Kasumi-1 (cell line): ENCODE measurements at regions not wholly inside any gene's neighbourhood (a gene's known extent, or its start where the extent isn't known, plus 50 kb on each side); places are given as distances from the start of the nearest gene placed in this dataset.
A peak's percentile ranks its signal among the peaks of the same experiment; 100 is the strongest.
"Not testable (repeated sequence)": the region's sequence is repeated elsewhere in the genome, so short reads cannot be mapped to it uniquely, and the experiment has no call there.

Experiments used
- DNase-seq, 2 experiments: peaks; one replicate each; lab custom pipeline; 2025; lab: John Stamatoyannopoulos, UW

- no peak for DNase-seq
Observed at GRCh38 chr9:110123341-110124095, 84.4 kb downstream of the C9orf152 start.

GRCh38 chr9:110124439-110124838, 83.5 kb downstream of the C9orf152 start:
- DNase-seq, result no peak

GRCh38 chr9:110125207-110125751, 82.7 kb downstream of the C9orf152 start:
- no peak for DNase-seq

GRCh38 chr9:110125763-110126351, 82.1 kb downstream of the C9orf152 start:
- no peak for DNase-seq

DNA sequence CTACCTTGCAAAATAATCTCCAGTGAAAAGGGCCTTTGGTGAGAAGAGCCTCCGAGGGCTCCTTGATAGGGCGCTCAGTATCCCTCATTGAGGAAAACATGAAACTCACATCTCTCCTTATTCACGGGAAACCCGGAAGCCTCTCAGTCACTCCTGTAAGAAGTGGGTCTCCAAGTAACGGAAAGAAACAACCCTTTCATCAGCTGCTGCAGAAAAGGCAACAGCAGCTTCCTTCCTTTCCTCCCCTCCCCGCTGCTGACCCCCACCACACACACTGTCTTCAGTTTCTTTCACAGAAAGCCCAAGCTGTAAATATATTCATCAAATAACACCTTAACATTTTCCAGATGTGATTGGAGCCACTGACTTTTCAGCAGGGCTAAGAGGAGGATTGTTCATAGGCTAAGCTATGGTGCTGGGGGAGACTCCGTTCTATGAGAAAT, 81.4 kb downstream of the C9orf152 start:
- peak; percentile 41 to 43 for DNase-seq

- peak; percentile 74 to 76 for DNase-seq
Observed at GRCh38 chr9:110126986-110127864, 80.7 kb downstream of the C9orf152 start.

DNA sequence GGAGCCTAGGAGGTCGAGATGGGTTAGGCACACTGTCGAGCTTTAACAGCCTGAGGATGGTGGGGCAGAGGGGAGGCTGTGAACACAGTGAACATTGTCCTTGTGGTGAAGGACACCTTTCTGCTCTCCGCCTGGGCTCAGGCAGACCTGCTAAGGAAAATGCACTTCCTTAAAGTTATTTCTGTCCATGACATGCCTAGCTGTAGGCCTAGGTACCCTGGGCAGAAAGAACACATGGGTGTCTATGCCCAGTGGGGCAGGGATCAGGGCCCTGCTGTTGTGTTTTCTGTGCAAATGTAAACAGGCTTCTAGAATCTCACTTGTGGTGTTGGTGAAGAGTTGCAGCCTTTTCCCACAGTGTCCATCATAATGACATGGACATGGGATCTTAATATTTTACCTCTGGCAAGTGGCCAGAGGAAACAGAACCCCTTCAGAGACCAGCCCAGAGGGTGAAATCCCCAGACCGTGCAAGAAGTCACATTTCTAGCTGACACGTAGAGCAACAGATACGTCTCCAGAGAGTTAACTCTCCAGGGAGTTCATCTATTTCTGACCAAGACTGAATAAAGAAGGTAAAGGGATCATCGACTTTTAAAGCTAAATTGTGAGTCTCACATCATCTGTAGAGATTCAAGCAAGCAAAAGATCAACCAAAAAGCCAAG, 79.2 kb downstream of the C9orf152 start:
- peak in 1 of 2 experiments; percentile 11 for DNase-seq

GRCh38 chr9:110129425-110129824, 78.5 kb downstream of the C9orf152 start:
- DNase-seq, result no peak

DNA sequence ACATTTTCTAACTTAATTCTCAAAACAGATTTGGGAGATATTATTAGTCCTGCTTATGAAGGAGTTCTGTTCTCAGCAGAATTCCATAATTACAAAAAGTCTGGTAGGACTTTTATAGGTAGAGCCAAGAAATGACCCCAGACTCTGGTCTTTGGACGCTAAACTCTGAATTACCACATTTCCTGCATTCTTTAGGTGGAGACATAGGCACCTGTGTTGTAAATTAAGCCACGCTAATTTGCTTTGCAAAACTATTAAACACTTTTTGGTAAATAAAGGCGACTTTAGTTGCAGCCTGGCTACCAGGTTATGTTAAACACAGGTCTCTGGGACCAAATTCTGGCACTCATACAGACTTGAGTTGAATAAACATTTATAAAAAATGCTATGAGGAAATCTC, 77.7 kb downstream of the C9orf152 start:
- no peak for DNase-seq

GRCh38 chr9:110130791-110131416, 77.1 kb downstream of the C9orf152 start:
- DNase-seq, result no peak

DNA sequence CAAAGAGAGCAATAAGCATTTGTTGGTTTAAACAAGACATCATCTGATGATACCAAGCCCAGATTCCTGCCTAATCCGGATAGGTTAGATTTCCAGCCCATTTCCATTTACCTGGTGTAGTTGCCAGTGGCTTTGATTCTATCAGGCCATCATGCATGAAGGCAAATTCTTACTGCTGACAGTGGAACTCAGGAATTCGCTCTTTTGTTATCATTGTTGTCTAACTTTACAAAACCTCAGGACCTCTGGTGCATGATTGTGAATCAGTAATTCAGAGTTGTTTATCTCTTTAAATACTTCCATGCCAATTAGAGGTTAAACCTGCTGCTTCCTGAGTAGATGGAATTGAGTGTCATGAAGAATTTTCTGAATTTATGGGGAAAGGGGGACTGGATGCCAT, 76.5 kb downstream of the C9orf152 start:
- DNase-seq, result no peak

DNA sequence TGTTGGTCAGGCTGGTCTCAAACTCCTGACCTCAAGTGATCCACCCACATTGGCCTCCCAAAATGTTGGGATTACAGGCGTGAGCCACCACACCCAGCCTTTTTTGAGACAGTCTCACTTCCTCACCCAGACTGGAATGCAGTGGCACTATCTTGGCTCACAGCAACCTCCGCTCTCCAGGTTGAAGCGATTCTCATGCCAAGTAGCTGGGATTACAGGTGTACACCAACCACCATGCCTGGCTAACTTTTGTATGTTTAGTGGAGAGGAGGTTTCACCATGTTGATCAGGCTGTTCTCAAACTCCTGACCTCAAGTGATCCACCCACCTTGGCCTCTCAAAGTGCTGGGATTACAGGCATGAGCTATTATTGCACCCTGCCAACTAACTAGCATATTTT, 75.4 kb downstream of the C9orf152 start:
- not testable (repeated sequence) for DNase-seq

GRCh38 chr9:110133059-110133458, 74.9 kb downstream of the C9orf152 start:
- no peak for DNase-seq

DNA sequence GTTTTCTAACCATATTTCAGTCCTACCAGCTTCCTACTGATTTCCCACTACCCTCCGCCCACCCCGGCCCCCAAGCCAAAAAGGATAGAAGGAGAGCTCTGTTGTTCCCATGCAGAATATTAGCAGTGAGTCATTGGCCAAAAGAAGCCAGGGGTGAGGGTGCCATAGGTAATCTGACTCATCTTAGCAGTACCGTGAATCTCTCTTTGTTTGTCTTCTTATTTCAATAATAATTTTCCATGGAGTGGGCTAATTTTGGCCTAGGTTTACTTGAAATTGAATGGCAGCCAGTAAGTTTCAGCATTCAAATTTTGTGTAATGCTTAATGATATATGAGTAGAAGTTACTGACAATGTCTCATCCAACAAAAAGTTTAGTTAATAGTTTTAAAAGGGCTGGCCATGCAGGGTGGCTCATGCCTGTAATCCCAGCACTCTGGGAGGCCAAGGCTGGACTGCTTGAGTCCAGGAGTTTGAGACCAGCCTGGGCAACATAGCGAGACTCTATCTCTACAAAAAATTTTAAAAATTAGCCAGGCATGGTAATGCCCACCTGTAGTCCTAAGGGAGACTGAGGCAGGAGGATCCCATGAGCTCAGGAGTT, 74.2 kb downstream of the C9orf152 start:
- no peak for DNase-seq

DNA sequence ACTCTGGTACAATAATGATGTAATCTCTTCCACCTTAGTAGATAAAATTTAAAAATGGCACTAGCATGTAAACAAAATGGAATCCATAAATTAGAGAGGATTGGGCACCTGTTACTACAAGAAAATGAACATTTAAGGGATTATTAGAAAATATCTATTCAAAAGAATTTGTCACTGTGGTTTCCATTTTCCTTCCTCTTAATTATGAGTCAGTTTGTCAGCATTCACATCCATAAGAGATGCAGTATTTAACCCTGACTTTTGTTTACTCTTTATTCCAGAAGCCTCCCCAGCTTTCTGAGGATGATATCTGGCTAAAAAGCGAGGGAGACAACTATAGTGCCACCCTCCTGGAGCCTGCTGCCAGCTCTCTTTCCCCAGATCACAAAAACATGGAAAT, 72.1 kb downstream of the C9orf152 start:
- no peak for DNase-seq

DNA sequence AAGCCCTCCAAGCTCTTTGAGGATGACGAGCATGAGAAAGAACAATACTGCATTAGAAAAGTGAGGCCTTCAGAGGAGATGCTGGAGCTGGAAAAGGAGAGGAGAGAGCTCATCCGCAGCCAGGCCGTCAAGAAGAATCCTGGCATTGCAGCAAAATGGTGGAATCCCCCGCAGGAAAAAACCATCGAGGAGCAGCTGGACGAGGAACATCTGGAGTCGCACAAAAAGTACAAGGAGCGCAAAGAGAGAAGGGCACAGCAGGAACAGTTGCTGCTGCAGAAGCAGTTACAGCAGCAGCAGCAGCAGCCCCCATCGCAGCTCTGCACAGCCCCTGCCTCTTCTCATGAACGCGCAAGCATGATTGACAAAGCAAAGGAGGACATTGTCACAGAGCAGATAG, 71.2 kb downstream of the C9orf152 start:
- DNase-seq, result no peak

GRCh38 chr9:110140276-110140675, 67.7 kb downstream of the C9orf152 start:
- no peak for DNase-seq

- no peak for DNase-seq
Observed at GRCh38 chr9:110141227-110141793, 66.6 kb downstream of the C9orf152 start.

- DNase-seq, result no peak
Observed at GRCh38 chr9:110142253-110142652, 65.7 kb downstream of the C9orf152 start.

DNA sequence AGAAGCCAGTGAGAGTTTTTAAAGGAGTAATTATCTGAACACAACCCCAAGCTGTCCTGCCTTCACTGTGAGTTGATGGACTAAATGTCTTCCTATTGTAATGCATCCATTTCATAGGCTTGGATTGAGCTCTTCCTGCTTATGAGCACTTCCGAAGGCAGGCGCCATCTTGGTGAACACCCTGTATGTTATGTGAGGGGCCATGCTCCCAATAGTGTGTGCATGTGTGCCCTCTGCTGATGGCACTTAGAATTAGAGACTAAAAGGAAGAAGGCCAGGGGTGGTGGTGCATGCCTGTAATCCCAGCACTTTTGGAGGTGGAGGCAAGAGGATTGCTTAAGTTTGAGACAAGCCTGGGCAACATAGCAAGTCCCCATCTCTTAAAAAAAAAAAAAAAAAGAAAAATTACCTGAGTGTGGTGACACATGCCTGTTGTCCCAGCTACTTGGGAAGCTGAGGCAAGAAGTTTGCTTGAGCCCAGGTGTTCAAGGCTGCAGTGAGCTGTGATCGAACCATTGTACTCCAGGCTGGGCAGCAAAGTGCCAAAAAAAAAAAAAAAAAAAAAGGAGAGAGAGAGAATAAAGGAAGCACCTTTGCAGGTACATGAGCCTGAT, 65.0 kb downstream of the C9orf152 start:
- DNase-seq, result peak in 1 of 2 experiments; percentile 7
